IPS-NIHi7 (cell line): ENCODE measurements at regions not wholly inside any gene's neighbourhood (a gene's known extent, or its start where the extent isn't known, plus 50 kb on each side); places are given as distances from the start of the nearest gene placed in this dataset.
"Not testable (repeated sequence)": the region's sequence is repeated elsewhere in the genome, so short reads cannot be mapped to it uniquely, and the experiment has no call there.

Experiments
- DNase-seq: peaks from one replicate; pipeline ENCODE4 v3.0.0; 2012; ENCODE audit warnings: mixed read lengths; ENCODE audit errors: extremely low spot score

DNA sequence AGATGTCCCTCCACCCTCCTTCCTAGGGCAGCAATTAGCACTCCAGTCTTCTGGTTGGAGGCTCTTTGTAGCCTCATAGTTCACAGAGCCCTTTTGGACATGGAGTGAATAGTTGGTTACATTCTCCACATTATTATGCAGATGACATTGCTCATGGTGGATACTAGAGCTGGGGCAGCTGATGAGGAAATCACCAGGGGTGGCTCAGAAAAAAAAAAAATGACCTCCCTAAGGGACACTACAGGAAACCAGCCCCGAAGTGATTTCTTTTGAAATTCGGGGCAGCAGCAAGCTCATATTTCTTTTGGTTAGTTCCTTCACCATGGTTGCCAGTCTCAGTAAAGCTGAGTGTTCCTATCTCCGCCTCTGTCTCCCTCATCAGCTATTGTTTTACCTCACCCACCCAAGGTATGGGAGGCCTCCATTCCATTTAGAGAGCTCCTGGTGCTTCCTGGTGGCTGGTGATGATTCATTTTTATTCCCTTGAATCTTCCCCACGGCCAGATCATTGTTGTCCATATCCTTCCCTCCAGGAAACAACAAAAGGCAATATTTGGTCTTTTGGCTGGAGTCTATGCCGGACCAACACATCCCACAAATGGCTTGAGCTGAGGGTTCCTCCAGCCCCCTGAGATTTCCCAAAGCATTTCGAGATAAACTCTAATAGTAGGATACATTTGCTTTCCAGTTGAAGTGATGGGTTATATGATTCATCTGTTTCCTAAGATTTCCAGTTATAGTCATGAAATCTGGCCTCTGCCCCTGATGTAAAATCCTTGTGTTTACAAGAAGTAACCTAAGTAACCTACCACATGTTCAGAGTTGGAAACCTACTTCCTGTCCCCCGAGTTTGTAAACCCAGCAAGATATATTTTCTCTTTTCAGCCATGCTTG lies 56.2 kb upstream of the NID2 start:
- DNase-seq, result peak; percentile 41

DNA sequence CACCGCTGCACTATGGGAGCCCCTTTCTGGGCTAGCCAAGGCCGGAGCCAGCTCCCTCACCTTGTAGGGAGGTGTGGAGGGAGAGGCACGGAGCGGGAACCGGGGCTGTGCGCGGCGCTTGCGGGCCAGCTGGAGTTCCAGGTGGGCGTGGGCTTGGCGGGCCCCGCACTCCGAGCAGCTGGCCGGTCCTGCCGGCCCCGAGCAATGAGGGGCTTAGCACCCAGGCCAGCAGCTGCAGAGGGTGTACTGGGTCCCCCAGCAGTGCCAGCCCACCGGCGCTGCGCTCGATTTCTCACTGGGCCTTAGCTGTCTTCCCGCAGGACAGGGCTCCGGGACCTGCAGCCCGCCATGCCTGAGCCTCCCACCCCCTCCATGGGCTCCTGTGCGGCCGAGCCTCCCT lies 53.3 kb upstream of the NID2 start:
- not testable (repeated sequence) for DNase-seq

DNA sequence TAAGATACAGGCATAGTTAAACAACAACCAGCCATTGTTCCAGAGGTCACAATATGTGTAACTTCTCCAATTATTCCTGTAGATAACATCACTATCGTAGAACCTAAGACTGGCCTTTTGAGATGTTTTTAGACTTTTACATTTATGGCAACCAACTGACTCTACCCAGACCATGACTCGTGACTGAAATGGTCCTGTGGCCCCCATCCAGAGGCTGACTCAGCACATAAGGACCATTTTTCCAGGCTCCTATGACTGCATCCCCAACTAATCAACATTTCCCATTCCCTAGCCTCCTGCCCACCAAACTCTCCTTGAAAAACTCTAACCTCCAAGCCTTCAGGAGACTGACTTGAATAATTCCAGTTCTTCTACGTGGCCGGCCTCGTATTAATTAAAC lies 52.6 kb upstream of the NID2 start:
- DNase-seq, result no peak

- no peak for DNase-seq
Observed at GRCh38 chr14:52119030-52119429, 50.2 kb upstream of the NID2 start.
